GM21723 (cell line): ENCODE measurements at regions not wholly inside any gene's neighbourhood (a gene's known extent, or its start where the extent isn't known, plus 50 kb on each side); places are given as distances from the start of the nearest gene placed in this dataset.
A peak's percentile ranks its signal among the peaks of the same experiment; 100 is the strongest.

ENCODE experiments used
- ATAC-seq: cut with Tn5 transposase; IDR thresholded peaks from one replicate; pipeline ENCODE4 v1.9.1; 2021; ENCODE audit warnings: mild to moderate bottlenecking, moderate library complexity; ENCODE audit not compliant: unreplicated experiment

DNA sequence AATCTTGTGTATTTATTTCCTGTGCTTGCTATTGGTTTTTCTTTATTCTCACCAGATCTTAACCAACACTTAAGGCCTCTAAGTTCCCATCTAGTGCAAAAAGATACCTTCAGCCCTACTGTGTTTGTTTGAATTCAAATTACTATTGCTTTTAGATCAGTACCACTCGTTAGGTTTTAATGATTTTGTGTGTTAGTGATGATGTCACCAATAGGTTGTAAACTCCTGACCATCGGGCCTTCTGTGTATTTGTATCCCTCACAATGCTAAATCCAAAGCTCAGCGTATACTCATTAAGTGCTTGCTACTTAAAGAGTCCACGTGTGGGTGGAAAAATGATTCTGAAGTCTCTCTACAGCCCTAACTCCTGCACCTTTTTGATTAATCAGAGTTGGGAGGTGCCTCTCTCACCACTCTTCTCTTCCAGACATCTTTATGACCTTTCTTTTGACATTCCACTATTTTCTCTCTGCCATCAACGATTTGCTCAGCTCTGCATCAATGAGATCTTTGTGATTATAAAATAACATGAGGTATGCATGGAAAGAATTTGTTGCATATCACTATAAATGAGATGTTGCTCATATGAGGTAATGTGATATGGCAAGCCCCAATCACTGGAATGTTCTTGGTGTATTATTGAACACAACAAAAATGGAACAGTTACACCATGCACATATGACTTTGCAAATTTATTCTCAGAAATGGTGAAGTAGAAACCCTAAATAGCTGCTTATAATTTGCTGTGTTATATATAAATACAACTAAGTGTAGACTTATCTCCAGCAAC lies 55.1 kb upstream of the LAMA2 start:
- ATAC-seq: no peak

DNA sequence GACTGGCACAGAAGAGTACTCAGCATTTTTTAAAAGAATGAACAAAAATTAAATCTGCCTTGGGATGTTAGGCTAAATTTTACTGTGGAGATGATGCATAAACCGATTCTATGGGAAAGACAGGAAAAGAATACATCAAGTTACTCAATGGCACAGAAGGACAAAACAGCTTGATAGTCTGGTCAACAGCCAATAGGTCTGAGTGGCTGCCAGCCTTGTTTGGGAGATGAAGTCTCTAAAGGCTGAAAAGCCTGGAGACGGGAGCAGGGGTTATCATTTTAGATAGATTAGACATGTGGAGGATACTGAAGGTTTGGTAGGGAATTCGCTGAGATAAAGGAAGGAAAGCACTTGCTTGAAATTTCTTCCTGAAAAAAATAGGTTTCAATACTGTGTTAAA lies 56.3 kb upstream of the LAMA2 start:
- no peak for ATAC-seq

DNA sequence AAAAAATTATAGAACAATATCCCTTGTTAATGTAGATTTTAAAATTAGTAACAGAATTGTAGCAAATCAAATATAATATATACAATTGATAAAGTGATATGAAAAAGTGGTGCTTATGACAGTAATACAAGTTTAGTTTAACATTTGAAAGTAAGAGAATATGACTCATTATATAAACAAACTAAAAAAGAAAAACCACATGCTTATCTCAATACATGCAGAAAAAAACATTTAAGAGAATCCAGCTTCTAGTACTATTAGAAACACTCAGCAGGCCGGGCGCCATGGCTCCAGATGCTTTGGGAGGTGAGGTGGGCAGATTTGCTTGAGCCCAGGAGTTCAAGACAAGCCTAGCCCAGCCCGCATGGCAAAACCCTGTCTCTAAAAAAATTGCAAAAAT lies 60.7 kb upstream of the LAMA2 start:
- no peak for ATAC-seq

DNA sequence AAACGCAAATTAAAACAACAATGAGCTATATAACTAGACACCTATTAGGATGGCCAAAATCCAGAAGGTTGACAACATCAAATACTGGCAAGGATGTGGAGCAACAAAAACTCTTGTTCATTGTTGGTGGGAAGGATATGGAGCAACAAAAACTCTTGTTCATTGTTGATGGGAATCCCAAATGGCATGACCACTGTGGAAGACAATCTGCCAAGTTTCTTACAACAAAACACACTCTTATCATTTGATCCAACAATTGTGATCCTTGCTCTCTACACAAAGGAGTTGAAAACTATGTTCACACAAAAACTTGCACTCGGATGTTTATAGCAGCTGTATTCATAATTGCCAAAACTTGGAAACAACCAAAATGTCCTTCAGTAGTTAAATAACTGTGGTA lies 61.8 kb upstream of the LAMA2 start:
- ATAC-seq: no peak

DNA sequence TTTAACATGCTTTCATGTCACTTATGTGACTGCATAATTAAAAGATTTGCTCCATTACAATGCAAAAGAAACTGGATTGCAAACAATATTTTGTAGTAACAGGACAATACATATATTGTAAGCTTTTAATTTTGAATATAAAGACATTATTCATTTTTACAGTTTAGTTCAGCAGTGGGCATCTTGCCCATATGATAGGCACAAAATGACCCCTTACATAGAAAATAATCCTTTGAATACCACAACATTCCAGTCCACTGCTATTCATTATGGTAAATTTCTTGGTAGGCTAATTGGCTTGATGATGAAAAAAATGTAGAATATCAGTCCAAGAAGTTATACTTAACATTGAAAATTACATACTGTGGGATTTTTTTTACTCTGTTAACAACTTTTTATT lies 74.1 kb upstream of the LAMA2 start:
- no peak for ATAC-seq

DNA sequence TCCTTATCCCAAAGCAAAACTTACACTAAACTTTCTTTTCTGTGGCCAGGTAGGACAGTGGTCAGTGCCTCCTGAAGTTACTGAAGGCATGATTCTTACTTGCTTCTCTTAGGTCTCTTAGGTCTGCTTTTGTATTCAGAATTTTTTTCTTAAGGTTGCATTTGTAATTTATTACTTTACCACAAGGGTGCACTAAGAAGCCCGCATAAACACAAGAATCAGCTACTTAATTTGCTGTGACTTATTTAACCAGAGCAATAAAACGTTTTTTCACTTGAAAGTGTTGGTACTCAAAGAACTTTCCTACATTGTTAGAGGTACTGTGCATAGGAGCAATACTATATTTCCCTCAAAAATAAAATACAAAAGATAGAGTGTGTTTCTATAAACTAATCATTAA lies 75.4 kb upstream of the LAMA2 start:
- ATAC-seq: no peak

DNA sequence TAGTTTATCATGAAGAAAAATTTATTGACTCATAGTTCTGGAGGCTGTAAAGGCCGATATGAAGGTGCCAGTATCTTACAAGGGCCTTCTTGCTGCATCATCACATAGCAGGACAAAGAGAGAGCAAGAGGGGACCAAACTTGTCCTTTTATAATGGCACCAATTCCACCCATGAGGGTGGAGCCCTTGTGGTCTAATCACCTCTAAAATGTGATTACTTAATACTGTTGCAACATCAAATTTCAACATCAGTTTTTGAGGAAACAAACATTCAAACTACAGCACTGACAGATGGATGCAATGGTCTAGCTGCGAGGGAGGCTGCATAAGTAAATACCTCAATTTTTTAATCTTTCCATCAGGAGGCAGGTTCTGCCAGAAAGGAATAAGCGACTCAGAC lies 76.7 kb upstream of the LAMA2 start:
- no peak for ATAC-seq

DNA sequence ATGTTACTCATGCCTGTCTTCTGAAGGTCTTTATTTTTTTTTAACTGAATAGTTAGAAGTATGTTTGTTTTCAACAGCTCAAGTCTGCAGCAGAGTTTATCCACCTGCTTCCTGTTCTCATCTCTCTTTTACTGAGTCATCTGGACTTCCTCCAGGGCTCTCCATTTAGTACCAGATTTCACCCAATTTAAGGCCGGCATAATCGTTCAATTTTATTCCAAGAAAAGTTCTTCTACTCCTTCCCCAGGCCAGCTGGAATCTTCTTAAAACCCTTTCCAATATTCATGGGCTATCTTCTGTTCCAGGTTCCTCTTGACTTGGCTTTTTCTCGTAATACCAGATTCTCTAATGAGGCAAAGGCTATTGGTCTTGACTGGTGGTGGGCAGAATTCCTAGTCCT lies 79.0 kb upstream of the LAMA2 start:
- no peak for ATAC-seq

DNA sequence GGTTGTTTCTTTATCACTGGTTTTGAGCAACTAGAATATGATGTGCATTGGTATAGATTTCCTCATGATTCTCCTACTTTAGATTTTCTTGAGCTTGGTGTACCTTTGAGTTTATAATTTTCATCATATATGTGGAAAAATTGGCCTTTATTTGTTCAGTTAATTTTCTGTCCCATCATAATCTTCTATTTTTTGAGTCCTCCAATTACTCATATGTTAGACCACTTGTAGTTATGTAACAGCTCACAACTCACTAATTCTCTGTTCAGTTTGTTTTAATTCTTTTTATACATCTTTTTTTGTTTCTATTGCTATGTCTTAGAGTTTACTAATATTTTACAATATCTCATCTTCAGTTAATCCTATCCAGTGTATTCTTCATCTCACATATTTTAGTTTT lies 81.3 kb upstream of the LAMA2 start:
- no peak for ATAC-seq

DNA sequence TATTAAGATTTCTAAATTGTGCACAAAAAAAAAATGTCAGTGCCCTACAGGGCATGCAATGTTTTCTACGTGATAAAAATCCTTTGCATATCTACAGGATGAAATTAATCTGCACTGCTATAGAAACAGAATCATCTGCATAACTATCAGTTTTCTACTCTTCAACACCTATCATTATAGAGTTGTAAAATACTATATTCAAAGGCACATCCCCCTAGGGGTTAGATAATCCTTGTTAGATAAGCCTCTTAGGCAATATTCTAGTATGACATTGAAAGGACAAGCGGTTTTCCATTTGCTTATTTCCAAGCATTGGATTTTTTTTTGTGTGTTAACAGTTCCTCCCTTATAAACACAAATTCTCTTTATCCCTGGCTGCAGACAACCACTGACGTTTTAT lies 98.7 kb upstream of the LAMA2 start:
- no peak for ATAC-seq

DNA sequence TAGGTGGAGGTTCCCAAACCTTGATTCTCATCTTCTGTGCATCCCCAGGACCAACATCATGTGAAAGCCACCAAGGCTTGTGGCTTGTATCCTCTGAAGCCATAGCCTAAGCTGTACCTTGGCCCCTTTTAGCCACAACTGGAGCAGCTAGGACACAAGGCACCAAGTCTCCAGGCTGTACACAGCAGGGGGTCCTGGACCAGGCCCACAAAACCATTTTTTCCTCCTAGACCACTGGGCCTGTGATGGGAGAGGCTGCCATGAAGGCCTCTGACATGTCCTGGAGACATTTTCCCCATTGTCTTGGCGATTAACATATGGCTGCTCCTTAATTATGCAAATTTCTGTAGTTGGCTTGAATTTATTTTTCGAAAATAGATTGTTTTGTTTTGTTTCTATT lies 114.8 kb upstream of the LAMA2 start:
- no peak for ATAC-seq

DNA sequence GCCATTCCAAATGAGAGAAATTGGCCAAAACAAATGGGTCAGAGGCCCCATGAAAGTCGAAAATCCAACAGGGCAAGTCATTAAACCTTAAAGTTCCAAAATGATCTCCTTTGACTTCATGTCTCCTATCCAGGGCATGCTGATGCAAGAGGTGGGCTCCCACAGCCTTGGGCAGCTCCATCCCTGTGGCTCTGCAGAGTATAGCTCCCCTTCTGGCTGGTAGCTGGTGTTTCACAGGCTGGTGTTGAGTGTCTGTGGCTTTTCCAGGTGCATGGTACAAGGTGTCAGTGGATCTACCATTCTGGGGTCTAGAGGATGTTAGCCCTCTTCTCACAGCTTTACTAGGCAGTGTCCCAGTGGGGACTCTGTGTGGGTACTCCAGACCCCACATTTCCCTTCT lies 115.2 kb upstream of the LAMA2 start:
- ATAC-seq: no peak

DNA sequence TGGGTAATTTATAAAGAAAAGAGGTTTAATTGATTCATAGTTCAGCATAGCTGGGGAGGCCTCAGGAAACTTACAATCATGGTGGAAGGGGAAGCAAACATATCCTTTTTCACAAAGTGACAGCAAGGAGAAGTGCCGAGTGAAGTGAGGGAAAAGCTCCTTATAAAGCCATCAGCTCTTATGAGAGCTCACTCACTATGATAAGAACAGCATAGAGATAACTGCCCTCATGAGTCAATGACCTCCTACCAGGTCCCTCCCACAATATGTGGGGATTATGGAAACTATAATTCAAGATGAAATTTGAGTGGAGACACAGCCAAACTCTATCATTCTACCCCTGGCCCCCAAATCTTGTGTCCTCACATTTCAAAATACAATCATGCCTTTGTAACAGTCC lies 115.8 kb upstream of the LAMA2 start:
- no peak for ATAC-seq

DNA sequence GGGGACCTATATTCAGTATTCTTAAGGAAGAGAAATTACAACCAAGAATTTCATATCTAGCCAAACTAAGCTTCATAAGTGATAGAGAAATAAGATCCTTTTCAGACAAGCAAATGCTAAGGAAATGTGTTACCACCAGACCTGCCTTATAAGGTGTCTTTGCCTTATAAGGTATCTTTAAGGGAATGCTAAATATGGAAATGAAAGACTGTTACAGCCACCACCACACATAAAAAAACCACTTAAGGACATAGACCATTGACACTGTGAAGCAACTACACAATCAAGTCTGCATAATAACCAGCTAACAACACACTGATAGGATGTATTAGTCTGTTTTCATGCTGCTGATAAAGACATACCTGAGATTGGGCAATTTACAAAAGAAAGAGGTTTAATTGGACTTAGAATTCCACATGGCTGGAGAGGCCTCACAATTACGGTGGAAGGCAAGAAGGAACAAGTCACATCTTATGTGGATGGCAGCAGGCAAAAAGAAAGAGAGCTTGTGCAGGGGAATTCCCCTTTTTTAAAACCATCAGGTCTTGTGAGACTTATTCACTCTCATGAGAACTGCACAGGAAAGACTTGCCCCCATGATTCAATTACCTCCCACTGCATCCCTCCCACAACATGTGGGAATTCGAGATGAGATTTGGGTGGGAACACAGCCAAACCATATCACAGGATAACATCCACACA lies 119.2 kb upstream of the LAMA2 start:
- ATAC-seq: no peak

DNA sequence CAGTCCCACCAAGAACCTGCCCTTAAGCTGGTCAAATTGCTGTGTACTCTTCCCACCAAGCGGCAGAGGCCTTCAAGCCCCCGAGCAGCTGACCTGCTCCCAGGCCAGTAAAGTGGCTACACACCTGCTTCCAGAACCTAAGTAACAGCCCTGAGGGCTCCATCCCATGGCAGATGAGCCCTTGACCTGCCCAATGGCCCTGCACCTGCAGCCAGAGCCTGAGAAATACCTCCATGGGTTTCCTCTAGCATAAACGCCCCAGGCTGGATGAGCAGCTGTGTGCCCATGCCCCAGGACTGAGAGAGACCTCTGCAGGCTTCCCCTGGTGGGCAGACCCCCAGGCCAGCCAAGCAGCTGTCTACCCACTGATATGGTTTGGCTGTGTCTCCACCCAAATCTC lies 123.0 kb upstream of the LAMA2 start:
- ATAC-seq: no peak

DNA sequence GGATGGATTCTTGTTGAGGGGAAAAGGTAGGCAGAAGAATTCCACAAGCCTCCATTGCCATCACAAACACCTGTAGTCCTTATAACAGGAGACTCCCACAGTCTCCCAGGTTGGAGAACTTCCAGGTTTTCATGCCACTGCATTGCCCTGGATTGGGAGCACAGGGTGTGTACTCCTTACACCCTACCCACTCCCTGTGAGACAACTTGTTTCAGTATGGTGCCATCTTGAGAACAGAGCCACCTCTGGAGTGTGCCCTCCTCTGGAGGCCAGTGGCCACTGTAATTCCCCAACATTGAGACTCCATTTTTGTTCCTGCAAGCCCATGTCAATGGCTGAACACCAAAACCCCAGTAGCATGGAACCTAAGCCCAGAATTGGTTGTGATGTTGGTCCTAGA lies 123.5 kb upstream of the LAMA2 start:
- no peak for ATAC-seq

DNA sequence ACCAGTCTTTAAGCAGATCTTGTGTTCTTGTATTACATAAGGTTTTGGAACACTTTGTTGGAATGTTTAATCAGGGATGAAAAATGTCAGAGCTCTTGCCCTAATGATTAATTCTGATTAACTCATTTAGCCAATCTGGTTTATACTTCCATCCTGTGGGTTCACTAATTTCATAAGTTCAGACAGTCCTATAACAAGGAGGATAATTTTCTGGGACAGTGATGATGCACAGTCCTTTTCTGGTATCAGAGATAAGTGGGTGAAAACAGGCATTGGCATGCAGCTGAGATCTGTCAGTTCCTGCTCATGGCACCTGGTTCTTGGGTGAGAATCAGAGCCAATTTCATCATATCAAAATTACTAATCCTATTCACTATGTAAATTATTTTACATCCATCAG lies 125.0 kb upstream of the LAMA2 start:
- ATAC-seq: no peak

DNA sequence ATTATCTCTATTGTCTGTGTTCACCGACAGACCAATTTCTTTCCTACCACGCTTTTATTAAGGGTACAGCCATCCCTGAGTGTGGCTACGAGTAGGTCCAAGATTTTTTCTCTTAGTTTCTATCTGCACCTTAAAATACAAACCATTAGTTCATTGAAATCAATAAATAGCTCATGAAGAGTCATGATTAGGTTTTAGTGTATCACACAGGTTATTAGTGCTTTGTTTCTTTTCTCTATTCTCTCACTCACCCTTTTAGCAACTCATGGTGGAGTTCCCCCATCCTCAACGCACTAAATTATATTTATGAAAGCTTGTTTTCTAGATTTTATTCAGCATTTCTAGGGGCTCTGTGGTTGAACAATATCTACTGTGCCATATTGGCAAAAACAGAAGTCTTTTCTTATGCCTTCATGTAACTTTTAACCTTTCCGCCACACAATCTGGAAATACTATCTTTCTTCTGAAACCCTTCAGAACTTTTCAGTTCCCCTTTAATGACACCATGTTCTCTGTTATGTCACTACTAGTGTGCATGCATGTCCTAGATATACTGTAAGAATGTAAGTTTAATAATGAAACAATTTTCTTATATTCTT lies 128.2 kb upstream of the LAMA2 start:
- ATAC-seq: peak; percentile 98

DNA sequence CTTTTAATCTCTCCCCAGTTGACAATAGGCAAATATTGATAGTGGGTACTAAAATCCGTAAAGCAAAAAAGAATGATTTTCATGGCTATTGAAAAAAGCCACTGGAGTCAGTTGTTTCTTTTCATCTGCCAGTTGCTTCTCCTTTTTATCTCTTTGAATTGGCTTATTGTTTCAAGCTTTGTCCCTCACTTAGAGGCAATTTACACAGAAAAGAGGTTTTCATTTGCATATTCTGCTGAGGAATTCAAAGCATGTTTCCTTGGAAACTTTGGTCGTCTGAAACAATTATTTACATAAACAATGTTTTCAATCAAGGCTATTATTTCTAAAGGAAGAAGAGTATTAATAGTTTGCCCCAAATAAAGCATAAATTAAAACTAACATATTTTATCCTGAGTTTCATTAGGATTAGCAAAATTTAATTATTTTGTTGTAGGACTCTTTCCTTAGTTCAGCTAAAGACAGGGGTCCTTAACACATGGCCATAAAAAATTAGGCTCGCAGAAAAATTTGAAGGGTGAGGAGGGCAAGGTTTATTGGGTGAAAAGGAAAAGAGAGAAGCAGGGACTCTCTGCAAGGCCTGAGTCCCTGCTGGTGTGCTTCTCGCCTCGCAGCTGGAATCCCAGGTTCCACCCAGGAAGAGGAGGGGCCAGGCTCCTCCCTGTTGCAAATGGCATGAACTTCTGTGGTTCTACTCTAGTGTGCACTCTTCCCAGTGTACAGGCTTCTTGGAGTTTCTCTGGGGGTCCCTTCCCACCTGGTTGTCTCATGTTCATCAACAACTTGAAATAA lies 138.8 kb upstream of the LAMA2 start:
- no peak for ATAC-seq

DNA sequence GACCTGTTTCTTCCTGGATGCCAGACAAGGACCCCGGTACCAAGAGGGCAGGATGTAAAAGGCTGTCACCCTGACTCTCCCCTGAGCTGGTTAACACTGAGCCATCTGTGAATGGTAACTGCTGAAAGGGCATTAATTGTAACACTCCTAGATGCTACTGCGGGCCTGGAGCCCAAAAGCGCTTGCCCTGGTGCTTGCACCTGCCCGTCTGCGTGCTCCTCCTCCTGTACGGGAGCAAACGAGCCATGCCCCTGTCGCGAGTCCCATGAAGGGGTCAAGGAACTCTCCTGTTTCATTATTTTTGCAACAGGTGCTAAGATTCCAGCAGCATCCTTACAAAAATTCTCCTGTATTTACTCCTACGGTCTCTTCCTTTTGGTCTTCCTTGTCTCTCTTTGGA lies 140.0 kb upstream of the LAMA2 start:
- no peak for ATAC-seq

DNA sequence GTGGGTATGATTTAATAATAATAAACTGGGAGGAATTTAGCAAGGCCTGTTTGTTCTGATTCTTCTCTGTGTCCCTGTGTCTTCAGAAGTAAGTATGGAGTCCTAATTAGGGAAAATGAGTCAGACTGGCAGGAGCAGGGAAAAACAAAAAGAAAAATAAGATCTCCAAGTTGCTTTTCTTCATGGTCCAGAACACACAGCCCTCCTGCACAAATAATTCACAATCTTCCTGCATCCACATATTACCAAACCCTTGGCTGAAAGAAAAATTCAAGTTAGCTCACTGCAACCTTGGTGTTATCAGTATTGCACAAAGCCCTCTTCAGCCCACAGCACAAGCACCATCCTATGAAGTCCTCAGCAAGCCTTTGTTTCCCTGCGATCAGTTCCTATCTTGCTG lies 142.0 kb upstream of the LAMA2 start:
- no peak for ATAC-seq

DNA sequence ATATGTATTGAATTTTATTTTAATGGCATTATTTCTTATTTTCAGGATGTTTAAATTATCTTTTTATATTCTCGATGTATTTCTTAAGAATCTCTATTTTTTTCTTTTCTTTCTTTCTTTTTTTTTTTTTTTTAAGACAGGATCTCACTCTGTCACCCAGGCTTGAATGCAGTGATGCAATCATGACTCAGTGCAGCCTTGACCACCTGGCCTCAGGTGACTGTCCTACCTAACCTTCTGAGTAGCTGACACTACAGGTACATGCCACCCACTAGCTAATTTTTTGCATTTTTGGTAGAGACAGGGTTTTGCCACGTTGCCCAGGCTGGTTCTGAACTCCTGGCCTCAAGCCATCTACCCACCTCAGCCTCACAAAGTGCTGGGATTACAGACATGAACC lies 143.8 kb upstream of the LAMA2 start:
- no peak for ATAC-seq
